ENCODE measurements at regions not wholly inside any gene's neighbourhood (a gene's known extent, or its start where the extent isn't known, plus 50 kb on each side); places are given as distances from the start of the nearest gene placed in this dataset.

DNA sequence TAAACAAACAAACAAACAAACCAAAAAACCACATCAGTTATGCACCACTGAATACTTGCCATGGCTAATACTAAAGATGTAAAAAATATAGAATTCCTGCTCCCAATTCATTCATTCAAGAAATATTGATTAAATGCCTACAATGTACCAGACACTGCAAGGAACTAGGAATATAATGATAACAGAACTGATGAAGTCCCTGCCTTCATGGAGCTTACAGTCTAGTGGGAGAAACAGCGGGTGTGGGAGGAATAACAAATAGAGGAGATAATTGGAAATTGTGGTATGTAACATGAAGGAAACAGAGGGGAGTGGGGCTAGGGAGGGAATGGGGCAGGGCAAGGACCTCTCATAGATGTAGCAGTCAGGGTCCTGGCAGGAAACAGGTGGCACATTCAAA, 58.6 kb upstream of the NBL1 start:
- ChIA-PET CTCF (no interaction called here), POLR2A (no interaction called here)
- intact Hi-C loops (cut with micrococcal nuclease): no loop called here

More for the DNA sequence above, 58.6 kb upstream of the NBL1 start:
- H2AFZ ChIP-seq (ENCODE audit: low read depth, low read length): no peak overlapping the region
- no peak for FAIRE-seq
- H3K9me1 ChIP-seq (replicated peaks; ENCODE audit: control insufficient read depth, extremely low read depth, insufficient read depth, low read length): no peaks in the 10 kb centered on the region
- dilution Hi-C loops (cut with MboI; ENCODE audit: extremely low pct_ligation_motif_present, low sequenced_read_pairs): no loop called here
- no peaks in the 10 kb centered on the region for H3K36me3 ChIP-seq (ENCODE audit: control insufficient read depth in 2 of 2, extremely low read depth in 1 of 2, insufficient read depth in 2 of 2, low read length in 2 of 2)
- H3K4me3 ChIP-seq (replicated peaks in 1 of 3; ENCODE audit: insufficient read depth in 1 of 3, low read depth in 1 of 3, low read length in 3 of 3): no peak overlapping the region
- H3K9ac ChIP-seq (replicated peaks; ENCODE audit: extremely low read depth, insufficient read depth, low read length): no peak overlapping the region
- H3K9me3 ChIP-seq (replicated peaks; ENCODE audit: control insufficient read depth, insufficient read depth, low read length): no peaks in the 10 kb centered on the region
- H3K4me1 ChIP-seq (ENCODE audit: control insufficient read depth, extremely low read depth, insufficient read depth, low read length): no peaks in the 10 kb centered on the region
- H3K79me2 ChIP-seq (ENCODE audit: control insufficient read depth, insufficient read depth, low read length): no peaks in the 10 kb centered on the region
- no TSS peak for BruUV-seq (replicated peaks)
- H3K27me3 ChIP-seq (ENCODE audit: control insufficient read depth in 2 of 2, insufficient read depth in 2 of 2, low read length in 2 of 2): peaks cover 5 to 7% of the 10 kb centered on the region in 2 experiments
- H3K4me2 ChIP-seq (ENCODE audit: insufficient read depth, low read length): no peak overlapping the region
- H4K20me1 ChIP-seq (replicated peaks; ENCODE audit: control insufficient read depth, extremely low read depth, insufficient read depth, low read length): no peaks in the 10 kb centered on the region
- TF ChIP-seq MYC (IDR thresholded peaks at IDR 0.05; ENCODE audit: low read depth, low read length): no peak
- no peak for TF ChIP-seq FOS (IDR thresholded peaks at IDR 0.05; ENCODE audit: borderline replicate concordance, insufficient read depth, low read length)
- no peak for TF ChIP-seq POLR2A (IDR thresholded peaks at IDR 0.05; ENCODE audit: low read depth, low read length)
- TF ChIP-seq, protein P1, sequence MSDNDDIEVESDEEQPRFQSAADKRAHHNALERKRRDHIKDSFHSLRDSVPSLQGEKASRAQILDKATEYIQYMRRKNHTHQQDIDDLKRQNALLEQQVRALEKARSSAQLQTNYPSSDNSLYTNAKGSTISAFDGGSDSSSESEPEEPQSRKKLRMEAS (IDR thresholded peaks at IDR 0.05; ENCODE audit: insufficient read depth, insufficient read length): no peak
- no peak for TF ChIP-seq GATA2 (IDR thresholded peaks at IDR 0.05; ENCODE audit: insufficient read depth, insufficient read length, low read depth, low read length)
- no peak for TF ChIP-seq JUN (IDR thresholded peaks at IDR 0.05; ENCODE audit: borderline replicate concordance, insufficient read depth, insufficient read length, low read depth)
- no peak for TF ChIP-seq POLR2AphosphoS5 (IDR thresholded peaks at IDR 0.05; ENCODE audit: insufficient read depth, low read depth, low read length)
- TF ChIP-seq, protein P2, sequence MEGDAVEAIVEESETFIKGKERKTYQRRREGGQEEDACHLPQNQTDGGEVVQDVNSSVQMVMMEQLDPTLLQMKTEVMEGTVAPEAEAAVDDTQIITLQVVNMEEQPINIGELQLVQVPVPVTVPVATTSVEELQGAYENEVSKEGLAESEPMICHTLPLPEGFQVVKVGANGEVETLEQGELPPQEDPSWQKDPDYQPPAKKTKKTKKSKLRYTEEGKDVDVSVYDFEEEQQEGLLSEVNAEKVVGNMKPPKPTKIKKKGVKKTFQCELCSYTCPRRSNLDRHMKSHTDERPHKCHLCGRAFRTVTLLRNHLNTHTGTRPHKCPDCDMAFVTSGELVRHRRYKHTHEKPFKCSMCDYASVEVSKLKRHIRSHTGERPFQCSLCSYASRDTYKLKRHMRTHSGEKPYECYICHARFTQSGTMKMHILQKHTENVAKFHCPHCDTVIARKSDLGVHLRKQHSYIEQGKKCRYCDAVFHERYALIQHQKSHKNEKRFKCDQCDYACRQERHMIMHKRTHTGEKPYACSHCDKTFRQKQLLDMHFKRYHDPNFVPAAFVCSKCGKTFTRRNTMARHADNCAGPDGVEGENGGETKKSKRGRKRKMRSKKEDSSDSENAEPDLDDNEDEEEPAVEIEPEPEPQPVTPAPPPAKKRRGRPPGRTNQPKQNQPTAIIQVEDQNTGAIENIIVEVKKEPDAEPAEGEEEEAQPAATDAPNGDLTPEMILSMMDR (IDR thresholded peaks at IDR 0.05; ENCODE audit: extremely low read depth in 1 of 2, insufficient read depth in 1 of 2, low read depth in 1 of 2, low read length in 2 of 2): no peak
- TF ChIP-seq EZH2 (IDR thresholded peaks at IDR 0.05; ENCODE audit: borderline replicate concordance, low read depth, low read length, severe bottlenecking): no peak
- no peak overlapping the region for H3K27ac ChIP-seq (ENCODE audit: insufficient read depth, low read depth, low read length)
- DNase-seq (ENCODE audit: low read depth, low spot score): no peak
